Suprapubic skin (tissue), 4 donors: ENCODE measurements at regions not wholly inside any gene's neighbourhood (a gene's known extent, or its start where the extent isn't known, plus 50 kb on each side); places are given as distances from the start of the nearest gene placed in this dataset.

Experiments used
- DNase-seq, 2 donors: peaks; one replicate each; pipeline ENCODE4 v3.0.0-alpha.2; 2019; ENCODE audit warnings: low spot score in 2 of 2
- H3K27ac ChIP-seq: fragments of 200-600 bp; sonication (generic); one replicate; pipeline ENCODE4 v1.5.1; 2019
- H3K27me3 ChIP-seq: fragments of 200-600 bp; sonication (generic); one replicate; pipeline ENCODE4 v1.5.1; 2019
- H3K36me3 ChIP-seq: fragments of 200-600 bp; sonication (generic); one replicate; pipeline ENCODE4 v1.5.1; 2019
- H3K4me1 ChIP-seq: fragments of 200-600 bp; sonication (generic); one replicate; pipeline ENCODE4 v1.5.1; 2019
- H3K4me3 ChIP-seq: fragments of 200-600 bp; sonication (generic); one replicate; pipeline ENCODE4 v1.5.1; 2019; ENCODE audit warnings: mild to moderate bottlenecking
- H3K9me3 ChIP-seq: fragments of 200-600 bp; sonication (generic); one replicate; pipeline ENCODE4 v1.5.1; 2019
- CTCF ChIP-seq, 2 donors: fragments of 200-600 bp in 1 of 2; fragments of 450-650 bp in 1 of 2; sonication (generic) in 1 of 2; IDR thresholded peaks; one replicate each; pipeline ENCODE4 v1.5.1; 2016 to 2019; ENCODE audit warnings: antibody characterized with exemption in 2 of 2, mild to moderate bottlenecking in 1 of 2, moderate library complexity in 1 of 2
- EP300 ChIP-seq: sonication (generic); formaldehyde crosslinking; IDR thresholded peaks from one replicate; pipeline ENCODE4 v1.6.1; 2017; ENCODE audit warnings: antibody characterized with exemption
- POLR2A ChIP-seq, 2 donors: fragments of 450-650 bp; IDR thresholded peaks; one replicate each; pipeline ENCODE4 v1.6.1; 2017; ENCODE audit warnings: antibody characterized with exemption in 2 of 2, mild to moderate bottlenecking in 2 of 2, moderate library complexity in 2 of 2
- POLR2AphosphoS5 ChIP-seq, 3 donors: sonication (generic); formaldehyde crosslinking; IDR thresholded peaks; one replicate each; pipeline ENCODE4 v1.6.1; 2017; ENCODE audit warnings: antibody characterized with exemption in 3 of 3
- WGBS: methylation state at CpG from one replicate; pipeline ENCODE4 v1.1.5; 2018; 5-methylcytosine and 5-hydroxymethylcytosine counted together

- Histone ChIP-seq H3K4me3 (no peak overlapping the region), H3K9me3 (no peaks in the 10 kb centered on the region), H3K27me3 (peaks cover 9% of the 10 kb centered on the region), H3K4me1 (no peaks in the 10 kb centered on the region), H3K27ac (no peak overlapping the region), H3K36me3 (no peaks in the 10 kb centered on the region)
- 82% methylated on average over 4 of the region's 4 CpGs for WGBS
- DNase-seq: no peak
- TF ChIP-seq EP300: no peak
- TF ChIP-seq POLR2AphosphoS5 (IDR thresholded peaks at IDR 0.05): no peak
- TF ChIP-seq CTCF (IDR thresholded peaks at IDR 0.05): no peak
- no peak for TF ChIP-seq POLR2A (IDR thresholded peaks at IDR 0.05)
Measured at GRCh38 chr14:104313674-104314073, 175.3 kb downstream of the KIF26A start.

GRCh38 chr14:104314251-104314941, 176.0 kb downstream of the KIF26A start:
- DNase-seq: peak in 1 of 2 donors; percentile 51
- Histone ChIP-seq H3K36me3 (no peaks in the 10 kb centered on the region), H3K4me3 (no peak overlapping the region), H3K9me3 (no peaks in the 10 kb centered on the region), H3K27me3 (peaks cover 10% of the 10 kb centered on the region), H3K4me1 (no peaks in the 10 kb centered on the region), H3K27ac (no peak overlapping the region)
- WGBS: 79% methylated on average over 7 of the region's 19 CpGs
- TF ChIP-seq CTCF (IDR thresholded peaks at IDR 0.05) (no peak), POLR2AphosphoS5 (IDR thresholded peaks at IDR 0.05) (no peak), POLR2A (IDR thresholded peaks at IDR 0.05) (no peak)

- DNase-seq: peak in 1 of 2 donors; percentile 42
- H3K4me3 ChIP-seq: no peak overlapping the region
- 69% methylated on average over 14 of the region's 14 CpGs for WGBS
- no peaks in the 10 kb centered on the region for H3K4me1 ChIP-seq
- H3K9me3 ChIP-seq: no peaks in the 10 kb centered on the region
- no peaks in the 10 kb centered on the region for H3K36me3 ChIP-seq
- no peak for TF ChIP-seq POLR2A (IDR thresholded peaks at IDR 0.05)
- H3K27ac ChIP-seq: no peak overlapping the region
- H3K27me3 ChIP-seq: peaks cover 17% of the 10 kb centered on the region
Measured at GRCh38 chr14:104315169-104315568, 176.8 kb downstream of the KIF26A start.

GRCh38 chr14:104315625-104316024, 177.2 kb downstream of the KIF26A start:
- H3K4me1 ChIP-seq: no peaks in the 10 kb centered on the region
- H3K36me3 ChIP-seq: no peaks in the 10 kb centered on the region
- H3K27me3 ChIP-seq: peaks cover 22% of the 10 kb centered on the region
- no peaks in the 10 kb centered on the region for H3K9me3 ChIP-seq
- no peak overlapping the region for H3K27ac ChIP-seq
- TF ChIP-seq POLR2AphosphoS5 (IDR thresholded peaks at IDR 0.05): no peak
- no peak for TF ChIP-seq EP300
- no peak for TF ChIP-seq CTCF (IDR thresholded peaks at IDR 0.05)
- TF ChIP-seq POLR2A (IDR thresholded peaks at IDR 0.05): no peak
- no peak overlapping the region for H3K4me3 ChIP-seq
- no peak for DNase-seq
- 93% methylated on average over 1 of the region's 2 CpGs for WGBS

- TF ChIP-seq CTCF (IDR thresholded peaks at IDR 0.05) (no peak), POLR2A (IDR thresholded peaks at IDR 0.05) (no peak), POLR2AphosphoS5 (IDR thresholded peaks at IDR 0.05) (no peak), EP300 (no peak)
- Histone ChIP-seq H3K27me3 (peaks cover 28% of the 10 kb centered on the region), H3K36me3 (no peaks in the 10 kb centered on the region), H3K4me1 (no peaks in the 10 kb centered on the region), H3K27ac (no peak overlapping the region), H3K4me3 (no peak overlapping the region), H3K9me3 (no peaks in the 10 kb centered on the region)
- WGBS: 74% methylated on average over 12 of the region's 20 CpGs
- no peak for DNase-seq
Measured at GRCh38 chr14:104316121-104316722, 177.8 kb downstream of the KIF26A start.
